Gastrocnemius medialis (tissue), 4 donors: ENCODE measurements at regions not wholly inside any gene's neighbourhood (a gene's known extent, or its start where the extent isn't known, plus 50 kb on each side); places are given as distances from the start of the nearest gene placed in this dataset.

ENCODE experiments used
- CTCF ChIP-seq, 5 experiments: fragments of 450-650 bp in 3 of 5; fragments of 200-600 bp in 2 of 5; sonication (generic) in 2 of 5; IDR thresholded peaks in 4 of 5; conservative IDR thresholded peaks in 1 of 5; 1 replicate in 4 of 5; 2 replicates in 1 of 5; pipeline ENCODE4 v1.5.1; 2016 to 2019; ENCODE audit warnings: antibody characterized with exemption in 5 of 5, mild to moderate bottlenecking in 3 of 5, moderate library complexity in 3 of 5
- POLR2A ChIP-seq, 2 donors: fragments of 450-650 bp; IDR thresholded peaks; one replicate each; pipeline ENCODE4 v1.6.1; 2017; ENCODE audit warnings: antibody characterized with exemption in 2 of 2, mild to moderate bottlenecking in 2 of 2, moderate library complexity in 2 of 2

- TF ChIP-seq CTCF (IDR thresholded peaks at IDR 0.05 in 4 of 5, conservative IDR thresholded peaks at IDR 0.05 in 1 of 5) (no peak), POLR2A (IDR thresholded peaks at IDR 0.05) (no peak)
These were observed 313.7 kb upstream of the COL8A1 start for GRCh38 chr3:99324636-99325203.
